ENCODE measurements at regions not wholly inside any gene's neighbourhood (a gene's known extent, or its start where the extent isn't known, plus 50 kb on each side); places are given as distances from the start of the nearest gene placed in this dataset.

DNA sequence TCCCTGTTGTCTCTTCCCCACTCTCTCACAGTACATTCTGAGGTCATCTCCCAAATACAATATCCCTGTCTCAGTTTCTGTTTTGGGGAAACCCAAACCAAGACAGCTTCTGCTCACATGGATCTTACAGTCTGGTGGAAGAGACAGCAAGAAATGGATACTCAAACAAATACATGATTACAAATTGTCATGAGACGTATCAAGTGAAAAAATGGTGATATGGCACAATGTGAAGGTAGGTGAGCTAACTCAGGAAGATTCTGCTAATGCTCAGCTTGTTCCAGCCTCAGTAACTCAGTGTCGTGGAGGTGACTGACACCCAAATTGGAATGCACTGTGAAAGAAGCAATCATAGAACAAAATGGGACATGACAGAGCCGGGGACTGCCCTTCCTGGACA lies 68.3 kb downstream of the CHST1 start:
- in situ Hi-C loops (cut with HindIII; ENCODE audit: low sequenced_read_pairs), result no loop called here

DNA sequence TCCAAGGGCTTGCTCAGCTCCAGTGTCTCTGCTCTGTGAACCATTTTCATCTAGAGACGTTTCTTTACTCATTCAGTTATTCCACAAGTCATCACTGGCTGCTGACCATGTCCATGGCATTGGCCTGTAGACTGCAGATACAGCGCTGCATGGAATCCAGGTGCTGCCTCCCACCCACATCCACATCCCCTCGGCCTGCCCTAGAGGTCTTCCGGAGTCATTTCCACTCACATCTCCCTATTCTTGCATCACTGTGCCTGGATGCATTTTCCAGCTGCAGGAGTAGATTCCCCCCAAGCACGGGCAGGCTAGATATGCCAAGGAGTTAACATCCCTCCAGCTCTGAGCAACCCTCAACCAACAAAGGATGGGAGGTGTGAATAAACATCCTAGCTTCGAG lies 68.9 kb downstream of the CHST1 start:
- in situ Hi-C loops (cut with HindIII; ENCODE audit: low sequenced_read_pairs), result no loop called here

- in situ Hi-C loops (cut with HindIII; ENCODE audit: low sequenced_read_pairs), result no loop called here
Observed at GRCh38 chr11:45593992-45594391, 71.4 kb downstream of the CHST1 start.

- in situ Hi-C loops (cut with HindIII; ENCODE audit: low sequenced_read_pairs), result no loop called here
Observed at GRCh38 chr11:45592636-45593035, 72.8 kb downstream of the CHST1 start.

- in situ Hi-C loops (cut with HindIII; ENCODE audit: low sequenced_read_pairs), result no loop called here
Observed at GRCh38 chr11:45590743-45591142, 74.7 kb downstream of the CHST1 start.

DNA sequence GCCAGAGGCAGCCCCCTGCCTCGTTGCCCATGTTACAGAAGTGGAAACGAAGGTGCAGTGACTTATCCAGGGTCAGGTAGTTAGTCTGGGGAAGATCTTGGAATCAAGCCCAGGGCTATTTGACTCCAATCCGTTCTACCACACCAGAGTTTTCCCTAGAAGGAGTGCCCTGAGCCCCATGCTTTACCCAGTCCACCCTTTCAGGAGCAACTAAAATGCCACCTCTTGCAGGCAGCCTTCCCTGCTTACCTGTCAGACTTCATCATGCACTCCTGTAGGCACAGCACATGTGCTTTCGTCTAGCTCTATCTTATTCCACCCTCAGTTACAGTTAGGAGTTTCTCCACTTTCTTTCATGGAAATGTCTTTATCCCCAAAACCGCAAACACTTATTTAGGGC lies 80.2 kb downstream of the CHST1 start:
- in situ Hi-C loops (cut with HindIII; ENCODE audit: low sequenced_read_pairs), result loop anchor here (5.0 kb wide), 1 partner anchor 48 kb away; no protein-coding TSS in a partner anchor

GRCh38 chr11:45583981-45584566 lies 81.3 kb downstream of the CHST1 start:
- in situ Hi-C loops (cut with HindIII; ENCODE audit: low sequenced_read_pairs), result no loop called here

DNA sequence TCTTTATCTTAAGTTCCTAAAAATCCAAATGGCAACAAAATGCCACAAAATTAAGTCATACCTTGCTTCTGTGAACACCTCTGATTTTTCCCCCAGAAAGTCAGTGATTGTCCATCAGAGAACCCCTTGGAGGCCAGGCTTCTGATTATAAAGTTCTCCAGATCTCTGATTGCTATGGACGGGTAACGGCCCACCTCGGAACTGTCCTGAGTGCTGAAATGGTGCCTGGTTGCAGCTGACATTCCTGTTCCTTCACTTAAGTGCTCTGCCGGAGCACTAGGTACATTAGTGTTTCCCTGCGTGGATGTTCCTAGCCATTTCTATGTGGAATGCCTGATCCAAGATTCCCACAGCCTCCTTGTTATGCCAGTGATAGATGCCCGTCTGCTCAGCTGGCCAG lies 85.0 kb downstream of the CHST1 start:
- in situ Hi-C loops (cut with HindIII; ENCODE audit: low sequenced_read_pairs), result no loop called here

- in situ Hi-C loops (cut with HindIII; ENCODE audit: low sequenced_read_pairs), result no loop called here
Observed at GRCh38 chr11:45578316-45578715, 87.1 kb downstream of the CHST1 start.

DNA sequence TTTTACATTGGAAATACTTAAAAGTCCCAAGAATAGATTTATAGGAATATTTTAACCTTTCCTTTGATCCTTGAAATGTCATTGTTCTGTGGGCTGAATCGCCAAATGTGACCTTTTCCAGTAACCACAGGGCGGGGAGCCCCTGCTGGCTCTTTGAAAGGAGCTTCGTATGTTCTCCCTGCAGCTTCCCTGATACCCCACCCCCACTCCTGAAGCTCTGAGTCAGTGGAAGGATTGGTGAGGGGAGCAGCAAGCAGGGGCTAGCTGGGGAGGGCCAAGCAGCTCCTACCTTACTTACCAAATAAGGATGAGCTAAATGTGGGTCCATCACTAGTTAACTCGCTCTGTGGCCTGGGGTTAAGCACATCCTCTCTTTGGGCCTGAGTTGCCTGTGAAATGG lies 87.7 kb downstream of the CHST1 start:
- in situ Hi-C loops (cut with HindIII; ENCODE audit: low sequenced_read_pairs), result no loop called here

DNA sequence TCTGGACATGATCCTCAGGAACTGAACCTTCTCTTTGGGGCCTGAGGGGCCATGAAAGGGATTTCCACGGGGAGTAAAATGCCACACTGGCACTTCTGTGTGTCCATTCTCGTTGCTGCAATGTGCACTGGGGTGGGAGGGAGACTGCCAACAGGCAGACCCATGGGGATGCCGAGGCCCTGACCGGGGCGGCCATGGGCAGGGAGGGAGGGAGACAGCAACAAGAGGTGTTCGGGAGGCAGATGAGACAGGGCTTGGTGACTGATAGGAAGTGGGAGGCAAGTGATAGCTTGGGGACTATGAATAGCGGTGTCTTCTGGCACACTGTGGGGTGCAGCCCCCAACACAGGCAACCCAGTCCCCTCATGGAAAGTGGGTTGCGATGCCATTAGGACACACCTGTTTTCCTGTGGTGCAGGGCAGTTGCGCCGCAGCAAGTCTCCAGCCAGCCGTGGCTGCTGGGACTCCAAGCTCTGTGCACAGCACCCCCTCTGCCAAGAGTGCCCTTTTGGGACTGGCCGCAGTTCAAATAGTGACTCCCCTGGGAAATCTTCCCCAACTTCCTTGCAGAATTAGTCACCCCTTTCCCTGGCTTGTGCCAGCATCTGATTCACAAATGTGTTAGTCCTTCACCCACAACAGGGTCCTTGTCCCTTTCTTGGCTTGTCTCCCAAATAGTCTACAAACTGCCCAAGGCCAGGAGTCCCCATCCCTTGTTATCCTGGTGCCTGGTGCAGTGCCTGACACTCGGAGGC lies 88.8 kb downstream of the CHST1 start:
- in situ Hi-C loops (cut with HindIII; ENCODE audit: low sequenced_read_pairs), result no loop called here

- in situ Hi-C loops (cut with HindIII; ENCODE audit: low sequenced_read_pairs), result no loop called here
Observed at GRCh38 chr11:45573728-45574127, 91.7 kb downstream of the CHST1 start.

DNA sequence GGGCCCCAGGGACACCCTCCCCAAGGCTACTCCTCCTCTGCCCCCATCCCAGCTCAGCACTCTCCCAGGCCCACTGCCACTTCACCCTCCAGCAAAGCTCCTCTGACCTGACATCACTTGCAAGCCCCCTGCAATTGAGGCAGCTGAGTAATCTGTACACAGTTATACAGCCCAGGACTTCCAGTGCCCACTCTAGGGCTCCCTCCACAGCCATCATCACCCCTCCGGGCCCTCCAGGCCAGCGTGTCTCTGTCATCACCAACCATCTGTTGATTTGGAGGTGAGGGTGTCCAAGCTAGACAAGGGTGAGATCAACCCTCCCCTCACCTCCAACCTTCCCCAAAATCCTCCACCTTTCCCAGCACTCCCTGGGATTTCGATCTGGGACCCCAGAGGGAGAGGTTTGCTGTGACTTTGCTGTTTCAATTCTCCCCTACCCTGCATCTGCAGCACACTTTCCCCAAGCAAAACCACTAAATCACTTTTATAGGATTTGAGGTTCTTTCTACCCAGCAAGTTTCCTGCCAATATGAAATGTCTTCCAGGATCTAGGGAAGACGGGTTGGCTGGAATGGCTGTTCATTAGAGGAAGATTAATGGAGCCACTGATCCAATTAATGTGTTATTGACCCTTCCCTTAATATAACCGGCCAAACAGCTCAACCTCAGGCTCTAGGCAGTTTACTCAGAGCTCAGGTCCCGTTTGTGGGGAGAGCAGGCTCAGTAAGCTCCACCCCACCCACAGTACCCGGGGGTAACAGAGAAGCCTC lies 92.9 kb downstream of the CHST1 start:
- in situ Hi-C loops (cut with HindIII; ENCODE audit: low sequenced_read_pairs), result no loop called here

GRCh38 chr11:45569776-45570175 lies 95.6 kb downstream of the CHST1 start:
- in situ Hi-C loops (cut with HindIII; ENCODE audit: low sequenced_read_pairs), result no loop called here

- in situ Hi-C loops (cut with HindIII; ENCODE audit: low sequenced_read_pairs), result no loop called here
Observed at GRCh38 chr11:45568049-45568448, 97.4 kb downstream of the CHST1 start.

- in situ Hi-C loops (cut with HindIII; ENCODE audit: low sequenced_read_pairs), result no loop called here
Observed at GRCh38 chr11:45565446-45565988, 99.9 kb downstream of the CHST1 start.

- in situ Hi-C loops (cut with HindIII; ENCODE audit: low sequenced_read_pairs), result no loop called here
Observed at GRCh38 chr11:45563810-45564209, 101.6 kb downstream of the CHST1 start.

DNA sequence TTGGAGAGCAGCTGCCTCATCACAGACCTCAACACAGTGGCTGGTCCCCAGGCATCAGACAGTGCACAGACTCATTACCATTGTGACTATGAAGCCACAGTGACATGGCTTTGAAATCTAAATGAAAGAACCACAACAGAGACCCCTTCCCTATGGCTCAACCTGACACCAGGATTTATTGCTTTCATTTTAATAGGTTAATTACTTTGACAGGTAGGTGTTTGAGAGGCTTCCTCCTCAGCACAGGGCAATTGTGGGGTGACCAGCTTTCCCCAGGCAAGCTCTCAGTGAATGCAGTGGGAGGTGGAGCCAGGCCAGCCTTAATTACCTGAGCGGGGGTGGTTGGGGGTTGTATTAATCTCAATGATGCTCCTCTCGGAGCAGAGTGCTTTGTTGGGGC lies 102.3 kb downstream of the CHST1 start:
- in situ Hi-C loops (cut with HindIII; ENCODE audit: low sequenced_read_pairs), result no loop called here

DNA sequence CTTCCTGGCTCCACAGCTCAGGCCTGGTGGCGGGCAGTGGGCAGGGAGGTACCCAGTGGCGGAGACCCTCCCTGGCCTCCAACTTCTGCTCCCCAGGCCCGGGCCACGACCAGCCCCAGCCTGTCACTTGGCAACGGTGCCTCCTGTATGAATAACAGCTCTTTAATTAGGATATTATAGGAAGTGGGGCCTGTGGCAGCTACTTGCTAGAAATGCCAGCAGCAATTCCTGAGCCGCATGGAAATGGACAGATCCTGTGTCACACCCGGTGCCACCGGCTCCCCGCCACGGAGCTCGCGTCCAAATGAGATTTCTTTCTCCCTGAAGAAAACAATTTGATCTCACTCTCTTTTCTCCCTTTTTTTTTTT lies 104.5 kb downstream of the CHST1 start:
- in situ Hi-C loops (cut with HindIII; ENCODE audit: low sequenced_read_pairs), result no loop called here

GRCh38 chr11:45560155-45560912 lies 105.1 kb downstream of the CHST1 start:
- in situ Hi-C loops (cut with HindIII; ENCODE audit: low sequenced_read_pairs), result no loop called here

Data from endothelial cell of hepatic sinusoid (primary cell).